Pancreas (tissue), 10 donors: ENCODE measurements at regions not wholly inside any gene's neighbourhood (a gene's known extent, or its start where the extent isn't known, plus 50 kb on each side); places are given as distances from the start of the nearest gene placed in this dataset.

Source experiments
- ATAC-seq, 4 donors: fragments of 200-7000 bp; cut with Tn5 transposase; one replicate each; pipeline versions ENCODE4 v1.8.0 to v1.9.1; 2020; ENCODE audit warnings: mild to moderate bottlenecking in 4 of 4, moderate library complexity in 4 of 4
- DNase-seq, 6 donors: peaks; one replicate each; pipeline ENCODE4 v3.0.0-alpha.2; 2020
- FAIRE-seq: peaks from 2 replicates; lab custom pipeline; 2012; peaks lifted over from hg19 to GRCh38; lab: Jason Lieb, UNC
- H3K27ac ChIP-seq, 4 donors: fragments of 200-600 bp; sonication (generic); 1 replicate in 3 of 4; 2 replicates in 1 of 4; pipeline versions ENCODE4 v1.5.0 to v1.8.0; 2020
- H3K27me3 ChIP-seq, 4 donors: fragments of 200-600 bp; one replicate each; pipeline ENCODE4 v1.8.0; 2021
- H3K36me3 ChIP-seq, 3 donors: fragments of 200-600 bp; sonication (generic) in 1 of 3; one replicate each; pipeline versions ENCODE4 v1.5.0 to v1.8.0; 2020 to 2021
- H3K4me1 ChIP-seq, 3 donors: fragments of 200-600 bp; one replicate each; pipeline ENCODE4 v1.8.0; 2021
- H3K4me3 ChIP-seq, 4 donors: fragments of 200-600 bp; sonication (generic) in 2 of 4; one replicate each; pipeline versions ENCODE4 v1.5.0 to v1.8.0; 2020 to 2021
- H3K9me3 ChIP-seq, 4 donors: fragments of 200-600 bp; one replicate each; pipeline ENCODE4 v1.8.0; 2021
- CTCF ChIP-seq, 4 donors: fragments of 200-600 bp; sonication (generic) in 3 of 4; IDR thresholded peaks; one replicate each; pipeline versions ENCODE4 v1.5.0 to v1.8.0; 2021; ENCODE audit warnings: antibody characterized with exemption in 4 of 4
- WGBS, 2 donors: extraction: QIAGEN DNeasy Blood & Tissue Kit; methylation state at CpG; one replicate each; pipeline ENCODE4 v1.1.7; 2013; 5-methylcytosine and 5-hydroxymethylcytosine counted together
- intact Hi-C, 3 donors: fragments of 100-400 bp; cut with DNase I; formaldehyde crosslinking; loops; one replicate each; pipeline versions ENCODE4 v1.11.1 to v1.14.2; 2022
- donor health status: healthy with polysubstance abuse.
- donor health status: DM: no; HTN: no; CAD: no; lungs with moderate emphysema.
- donor health status: DM: no; HTN: no; CAD: no.
- donor health status: control.
- donor health status: control.
- donor health status: Bipolar disorder and iron deficiency.
- donor health status: DM: yes; HTN: yes; CAD: no.
- donor health status: DM: no; HTN: no; CAD: no.
- donor health status: DM: no; HTN: no; CAD: no.
- donor health status: DM: yes; HTN: yes; CAD: no.

- FAIRE-seq (no peak), DNase-seq (no peak), ATAC-seq (no peak)
- H3K4me3 ChIP-seq: no peak overlapping the region
- H3K4me1 ChIP-seq: peaks cover 0 to 4% (median 0%) of the 10 kb centered on the region in 3 donors
- no peak overlapping the region for H3K27ac ChIP-seq
- H3K36me3 ChIP-seq: no peaks in the 10 kb centered on the region
- 57 to 64% methylated on average over 16 of the region's 16 CpGs for WGBS, 2 donors
- H3K9me3 ChIP-seq: no peaks in the 10 kb centered on the region
- intact Hi-C loops: loop anchor here in 1 of 3 donors (10.0 kb wide), 1 partner anchor 216 kb away; no protein-coding TSS in a partner anchor
- TF ChIP-seq CTCF (IDR thresholded peaks at IDR 0.05): no peak
- H3K27me3 ChIP-seq: peaks cover 0 to 20% (median 3%) of the 10 kb centered on the region in 4 donors
These were observed 97.7 kb downstream of the ING1 start for GRCh38 chr13:110811008-110811720.

- DNase-seq: no peak
- no peak for TF ChIP-seq CTCF (IDR thresholded peaks at IDR 0.05)
- no peak overlapping the region for H3K27ac ChIP-seq
- H3K36me3 ChIP-seq: no peaks in the 10 kb centered on the region
- H3K4me3 ChIP-seq: no peak overlapping the region
- peaks cover 0 to 4% (median 0%) of the 10 kb centered on the region in 3 donors for H3K4me1 ChIP-seq
- no peaks in the 10 kb centered on the region for H3K9me3 ChIP-seq
- ATAC-seq: no peak
- 55 to 63% methylated on average over 8 of the region's 8 CpGs for WGBS, 2 donors
- peaks cover 0 to 20% (median 3%) of the 10 kb centered on the region in 4 donors for H3K27me3 ChIP-seq
- intact Hi-C loops: loop anchor here in 1 of 3 donors (10.0 kb wide), 1 partner anchor 217 kb away; no protein-coding TSS in a partner anchor
- no peak for FAIRE-seq
These were observed 98.2 kb downstream of the ING1 start for GRCh38 chr13:110811771-110812120.

- no peak overlapping the region for H3K4me3 ChIP-seq
- no peaks in the 10 kb centered on the region for H3K36me3 ChIP-seq
- FAIRE-seq: no peak
- no peak for DNase-seq
- H3K27ac ChIP-seq: no peak overlapping the region
- H3K9me3 ChIP-seq: no peaks in the 10 kb centered on the region
- peaks cover 0 to 20% (median 3%) of the 10 kb centered on the region in 4 donors for H3K27me3 ChIP-seq
- intact Hi-C loops: loop anchor here in 1 of 3 donors (10.0 kb wide), 1 partner anchor 217 kb away; no protein-coding TSS in a partner anchor
- WGBS, 2 donors: 25 to 26% methylated on average over 46 to 48 of the region's 48 CpGs
- ATAC-seq: peak in 3 of 4 donors; percentile 9 to 43 (median 34)
- H3K4me1 ChIP-seq: peaks cover 0 to 4% (median 0%) of the 10 kb centered on the region in 3 donors
- TF ChIP-seq CTCF (IDR thresholded peaks at IDR 0.05): no peak
These were observed 98.8 kb downstream of the ING1 start for GRCh38 chr13:110812121-110812868.

GRCh38 chr13:110812869-110813645, 99.6 kb downstream of the ING1 start:
- Histone ChIP-seq H3K27me3 (peaks cover 0 to 20% (median 3%) of the 10 kb centered on the region in 4 donors), H3K27ac (no peak overlapping the region), H3K9me3 (no peaks in the 10 kb centered on the region), H3K4me1 (peaks cover 0 to 4% (median 0%) of the 10 kb centered on the region in 3 donors), H3K36me3 (no peaks in the 10 kb centered on the region), H3K4me3 (no peak overlapping the region)
- intact Hi-C loops: loop anchor here in 1 of 3 donors (10.0 kb wide), 1 partner anchor 218 kb away; no protein-coding TSS in a partner anchor
- FAIRE-seq: no peak
- DNase-seq: no peak
- 45 to 47% methylated on average over 56 to 84 of the region's 84 CpGs for WGBS, 2 donors
- no peak for TF ChIP-seq CTCF (IDR thresholded peaks at IDR 0.05)
- no peak for ATAC-seq
